Stimulated activated CD4-positive, alpha-beta T cell treated with anti-CD3 and anti-CD28 coated beads, Interleukin-15, amount 100 ng/mL, for 24 hours (primary cell): ENCODE measurements at regions not wholly inside any gene's neighbourhood (a gene's known extent, or its start where the extent isn't known, plus 50 kb on each side); places are given as distances from the start of the nearest gene placed in this dataset.
"Not testable (repeated sequence)": the region's sequence is repeated elsewhere in the genome, so short reads cannot be mapped to it uniquely, and the experiment has no call there.

Experiments
- DNase-seq: peaks from one replicate; pipeline ENCODE4 v3.0.0-alpha.2; 2020

GRCh38 chr3:184440151-184440550 is 60.3 kb downstream of the CHRD start:
- no peak for DNase-seq

- DNase-seq: no peak
Observed at GRCh38 chr3:184441202-184441900, 61.5 kb downstream of the CHRD start.

- DNase-seq: no peak
Observed at GRCh38 chr3:184443364-184443763, 63.5 kb downstream of the CHRD start.

- DNase-seq: no peak
Observed at GRCh38 chr3:184443831-184444230, 64.0 kb downstream of the CHRD start.

- no peak for DNase-seq
Observed at GRCh38 chr3:184448321-184449160, 68.7 kb downstream of the CHRD start.

GRCh38 chr3:184449161-184449515 is 69.3 kb downstream of the CHRD start:
- no peak for DNase-seq

GRCh38 chr3:184450547-184450946 is 70.7 kb downstream of the CHRD start:
- DNase-seq: no peak

GRCh38 chr3:184453296-184453695 is 73.4 kb downstream of the CHRD start:
- no peak for DNase-seq

- no peak for DNase-seq
Observed at GRCh38 chr3:184455991-184456390, 76.1 kb downstream of the CHRD start.

- DNase-seq: no peak
Observed at GRCh38 chr3:184456476-184456875, 76.6 kb downstream of the CHRD start.

- no peak for DNase-seq
Observed at GRCh38 chr3:184457329-184457728, 77.5 kb downstream of the CHRD start.

- DNase-seq: not testable (repeated sequence)
Observed at GRCh38 chr3:184457784-184458377, 78.0 kb downstream of the CHRD start.

GRCh38 chr3:184459355-184459754 is 79.5 kb downstream of the CHRD start:
- DNase-seq: no peak

- no peak for DNase-seq
Observed at GRCh38 chr3:184460276-184460675, 80.4 kb downstream of the CHRD start.

GRCh38 chr3:184461219-184461618 is 81.4 kb downstream of the CHRD start:
- no peak for DNase-seq

- DNase-seq: no peak
Observed at GRCh38 chr3:184465883-184466412, 86.1 kb downstream of the CHRD start.

- DNase-seq: peak; percentile 7
Observed at GRCh38 chr3:184466413-184466960, 86.6 kb downstream of the CHRD start.

- no peak for DNase-seq
Observed at GRCh38 chr3:184467171-184467570, 87.3 kb downstream of the CHRD start.

- peak; percentile 32 for DNase-seq
Observed at GRCh38 chr3:184470551-184470950, 90.7 kb downstream of the CHRD start.

- DNase-seq: no peak
Observed at GRCh38 chr3:184471439-184471838, 90.1 kb upstream of the EPHB3 start.

GRCh38 chr3:184472723-184473428 is 88.7 kb upstream of the EPHB3 start:
- no peak for DNase-seq

- DNase-seq: no peak
Observed at GRCh38 chr3:184474897-184475296, 86.7 kb upstream of the EPHB3 start.

GRCh38 chr3:184477940-184478339 is 83.6 kb upstream of the EPHB3 start:
- DNase-seq: no peak
